NCI-H2081 treated with DMSO at 0.1 percent for 48 hours (cell line): ENCODE measurements at regions not wholly inside any gene's neighbourhood (a gene's known extent, or its start where the extent isn't known, plus 50 kb on each side); places are given as distances from the start of the nearest gene placed in this dataset.
A peak's percentile ranks its signal among the peaks of the same experiment; 100 is the strongest.

Source experiments
- DNase-seq: peaks from one replicate; lab custom pipeline; 2025; lab: John Stamatoyannopoulos, UW

DNA sequence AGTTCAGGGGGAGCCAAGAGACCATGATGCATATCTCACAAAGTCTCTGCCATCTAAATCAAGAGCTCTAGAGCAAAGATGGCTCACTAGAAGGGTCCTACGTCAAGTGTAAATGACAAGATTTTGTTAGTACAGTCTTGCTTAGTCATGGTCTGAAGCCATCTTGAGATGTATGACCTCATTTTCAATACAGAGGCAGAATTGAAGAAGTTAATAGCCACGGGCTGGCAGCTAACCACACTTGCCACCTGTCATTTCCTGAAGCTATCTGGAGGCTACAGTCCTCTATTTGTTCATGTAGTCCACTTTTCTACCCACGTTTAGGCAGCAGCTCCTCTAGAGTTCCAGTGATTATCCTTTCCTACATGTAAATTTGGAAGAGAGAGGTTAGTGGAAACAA is 231.7 kb upstream of the CDH12 start:
- DNase-seq: no peak

GRCh38 chr5:23072179-23072578 is 219.0 kb upstream of the CDH12 start:
- DNase-seq: no peak

GRCh38 chr5:23071682-23072081 is 218.5 kb upstream of the CDH12 start:
- DNase-seq: no peak

DNA sequence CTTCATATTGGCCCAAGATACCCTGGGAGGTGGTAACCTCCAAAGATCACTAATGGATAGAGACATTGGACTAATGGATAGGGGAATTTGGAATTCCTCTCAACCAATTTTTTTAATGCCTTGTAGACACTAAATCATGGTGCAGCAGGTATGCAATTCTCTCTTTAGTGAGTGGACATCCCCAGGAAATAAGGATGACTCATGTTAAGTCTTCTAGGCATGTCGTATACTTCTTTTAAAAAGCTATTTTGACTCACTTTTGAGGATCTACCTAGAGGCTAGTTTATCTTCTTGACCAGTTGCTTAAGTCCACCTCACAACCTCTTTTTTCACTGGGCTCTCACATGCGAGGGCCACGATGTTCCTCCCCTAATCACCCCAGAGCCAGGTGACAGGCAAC is 211.6 kb upstream of the CDH12 start:
- no peak for DNase-seq

GRCh38 chr5:23053846-23054245 is 200.7 kb upstream of the CDH12 start:
- no peak for DNase-seq

DNA sequence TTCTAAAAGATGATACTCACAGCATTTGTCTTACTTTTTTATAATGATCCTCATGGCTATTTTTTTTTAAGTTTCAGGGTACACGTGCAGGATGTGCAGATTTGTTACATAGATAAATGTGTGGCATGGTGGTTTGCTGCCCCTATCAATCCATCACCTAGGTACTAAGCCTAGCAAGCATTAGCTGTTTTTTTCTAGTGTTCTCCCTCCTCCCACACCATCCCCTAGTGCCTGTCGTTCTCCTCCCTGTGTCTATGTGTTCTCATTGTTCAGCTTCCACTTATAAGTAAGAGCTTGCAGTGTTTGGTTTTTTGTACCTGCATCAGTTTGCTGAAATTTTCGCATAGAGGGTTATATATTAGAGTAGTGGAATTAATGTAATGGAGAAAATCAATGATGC is 189.1 kb upstream of the CDH12 start:
- DNase-seq: no peak

GRCh38 chr5:23035555-23036090 is 182.5 kb upstream of the CDH12 start:
- no peak for DNase-seq

DNA sequence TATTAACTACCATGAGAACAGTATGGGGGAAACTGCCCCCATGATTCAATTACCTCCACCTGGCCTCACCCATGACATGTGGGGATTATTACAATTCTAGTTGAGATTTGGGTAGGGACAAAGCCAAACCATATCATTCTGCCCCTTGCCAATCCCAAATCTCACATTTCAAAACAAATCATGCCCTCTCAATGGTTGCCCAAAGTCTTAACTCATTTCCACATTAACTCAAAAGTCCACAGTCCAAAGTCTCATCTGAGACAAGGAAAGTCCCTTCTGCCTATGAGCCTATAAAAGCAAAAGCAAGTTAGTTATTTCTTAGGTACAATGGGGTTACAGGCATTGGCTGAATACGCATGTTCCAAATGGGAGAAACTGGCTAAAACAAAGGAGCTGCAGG is 180.7 kb upstream of the CDH12 start:
- DNase-seq: no peak

GRCh38 chr5:23029290-23029689 is 176.1 kb upstream of the CDH12 start:
- no peak for DNase-seq

DNA sequence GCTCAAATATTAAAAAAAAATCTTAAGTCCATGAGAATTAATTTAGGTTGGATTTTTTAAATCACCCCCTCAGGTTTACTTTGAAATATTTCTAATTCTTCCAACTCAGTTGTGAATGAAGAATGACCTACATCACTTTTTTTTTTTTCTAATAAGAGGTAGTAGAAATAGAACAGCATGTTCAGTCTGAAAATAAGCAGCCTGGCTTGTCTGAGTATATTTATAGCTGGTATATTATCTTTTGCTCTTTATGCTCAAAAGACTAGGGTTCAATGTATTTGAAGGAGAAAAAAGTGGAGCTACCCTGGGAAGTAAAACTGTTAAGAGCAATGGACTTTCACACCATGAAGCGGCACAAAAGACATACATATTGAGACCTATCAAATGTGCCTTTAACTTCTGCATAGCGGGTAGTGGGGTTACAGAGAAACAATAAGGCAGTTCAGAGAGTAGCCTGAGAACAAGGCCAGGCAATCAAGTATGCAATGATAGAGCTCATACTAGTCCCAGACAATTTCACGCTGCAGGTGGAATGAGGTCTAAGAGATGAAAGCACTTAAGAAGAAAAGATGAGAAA is 175.4 kb upstream of the CDH12 start:
- DNase-seq: no peak

DNA sequence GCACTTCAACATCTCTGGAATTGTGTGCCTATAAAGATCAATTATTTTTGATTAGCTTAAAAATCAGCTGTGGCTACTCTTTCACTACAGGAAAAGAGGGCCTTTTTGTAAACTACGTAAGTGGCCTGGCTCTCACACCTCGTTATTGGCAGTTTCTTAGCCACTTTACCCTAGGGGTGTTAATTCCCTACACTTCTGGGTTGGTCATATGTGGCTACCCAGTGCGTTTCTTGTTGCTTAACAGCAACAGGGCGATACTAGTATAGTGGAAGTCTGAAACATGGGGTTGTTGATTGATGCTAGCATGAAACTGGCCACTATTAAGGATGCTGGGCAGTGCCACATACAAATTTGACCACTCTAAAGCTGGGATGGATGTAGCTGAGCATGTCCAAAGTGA is 174.7 kb upstream of the CDH12 start:
- no peak for DNase-seq

GRCh38 chr5:23027331-23027730 is 174.2 kb upstream of the CDH12 start:
- no peak for DNase-seq

DNA sequence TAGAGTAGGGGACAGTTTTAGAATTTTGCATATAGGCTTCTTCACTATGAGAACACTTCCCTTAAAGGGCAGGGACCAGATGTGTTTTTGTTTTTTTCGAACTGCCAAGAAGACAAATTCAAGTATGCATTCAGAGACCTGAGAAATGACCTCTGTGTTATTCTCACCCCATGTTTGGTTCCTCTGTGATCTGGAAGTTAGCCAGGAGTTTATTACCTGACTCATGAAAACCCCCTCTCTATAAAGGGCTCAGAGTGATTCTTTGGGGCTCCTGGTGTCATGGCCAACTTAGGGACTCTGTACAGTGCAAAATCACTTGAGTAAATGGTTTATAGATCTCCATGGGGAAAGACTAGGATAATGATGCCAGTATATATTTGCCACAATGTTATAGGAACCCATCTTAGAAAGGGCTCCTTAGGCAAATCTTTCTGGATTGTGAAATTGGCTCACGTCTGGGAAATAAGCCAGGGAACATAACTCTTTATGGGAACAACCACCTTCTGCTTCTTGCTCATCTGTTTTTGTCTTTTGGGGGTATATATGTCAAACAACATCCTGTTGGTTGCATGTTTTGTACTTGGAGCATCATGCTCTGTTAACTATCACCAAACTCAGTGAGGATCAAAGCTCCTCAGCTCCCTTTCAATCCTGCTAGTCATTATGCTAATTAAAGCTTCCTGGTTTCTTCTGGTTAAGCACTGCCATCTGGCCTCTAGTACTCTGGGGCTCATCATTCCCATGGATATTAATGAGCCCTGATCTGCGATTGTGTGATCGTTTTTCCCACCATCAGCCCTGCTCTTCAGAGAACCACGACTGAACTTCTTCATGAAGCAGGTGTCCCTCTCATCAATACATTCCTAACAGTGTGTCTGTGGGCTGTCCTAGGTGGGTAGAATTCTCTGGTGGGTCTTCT is 173.4 kb upstream of the CDH12 start:
- no peak for DNase-seq

GRCh38 chr5:23025629-23026233 is 172.6 kb upstream of the CDH12 start:
- no peak for DNase-seq

- DNase-seq: no peak
Measured at GRCh38 chr5:23024470-23024869, 171.3 kb upstream of the CDH12 start.

DNA sequence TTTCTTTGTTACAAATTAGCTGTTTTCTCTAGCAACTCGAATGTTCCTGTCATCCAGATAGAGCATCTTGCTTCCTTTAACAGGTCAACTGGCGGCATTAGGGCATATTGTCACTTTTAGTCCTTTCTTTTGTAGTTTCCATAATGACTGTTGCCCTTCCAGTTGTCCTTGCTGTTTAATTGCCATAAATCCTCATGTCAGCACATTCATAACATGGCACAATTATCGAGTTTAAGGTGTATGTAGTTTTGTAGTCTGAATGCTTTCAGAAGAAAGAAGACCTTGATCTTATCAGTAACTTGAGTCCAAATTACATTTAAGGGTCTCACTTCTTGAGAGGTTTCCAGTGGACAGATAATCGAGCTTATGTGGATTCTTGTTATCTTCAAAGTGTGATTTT is 161.7 kb upstream of the CDH12 start:
- DNase-seq: no peak

DNA sequence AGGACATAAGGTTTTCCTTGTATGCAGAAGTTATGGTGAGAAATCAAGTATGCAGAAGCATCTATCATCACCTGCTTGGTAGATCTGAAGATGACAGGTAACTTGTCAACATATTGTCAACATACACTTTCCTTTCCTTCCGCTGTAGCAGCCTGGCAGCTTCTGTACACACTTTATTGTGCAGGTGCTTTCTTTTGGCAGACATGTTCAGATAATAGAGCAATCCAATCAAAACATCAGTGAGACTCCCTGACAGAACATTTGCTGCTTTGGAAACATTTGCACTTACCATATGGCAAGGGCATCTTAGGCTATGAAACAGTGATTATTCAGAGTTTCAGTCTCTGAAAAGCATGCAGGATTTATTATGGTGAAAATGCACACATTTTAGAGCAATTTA is 161.1 kb upstream of the CDH12 start:
- DNase-seq: peak; percentile 77

DNA sequence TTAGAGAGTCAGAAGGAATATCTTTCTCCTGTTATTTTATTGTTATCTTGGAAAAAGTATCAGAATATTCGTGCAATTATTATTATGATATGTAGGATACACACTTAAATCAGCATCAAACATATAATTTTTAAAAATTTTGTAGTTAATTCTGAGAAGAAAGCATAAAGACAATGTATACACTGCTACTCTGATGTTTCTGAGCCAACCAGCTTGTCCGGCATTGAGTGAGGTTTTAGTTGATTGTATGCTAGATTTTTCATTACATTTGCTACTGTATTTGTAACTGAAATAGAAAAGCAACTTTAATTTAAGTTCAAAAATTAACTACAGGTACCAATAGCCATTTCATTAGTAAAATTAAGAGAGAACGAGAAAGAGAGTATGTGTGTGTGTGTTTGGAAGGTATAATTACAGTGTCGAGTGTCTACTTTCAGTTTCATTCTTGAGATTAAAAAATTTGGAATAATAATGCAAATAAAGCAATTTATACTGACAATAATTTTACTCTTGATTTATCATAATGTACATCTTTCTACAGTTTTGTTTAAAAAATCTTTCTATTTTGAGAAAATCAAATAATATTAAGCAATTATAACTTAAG is 160.4 kb upstream of the CDH12 start:
- peak; percentile 42 for DNase-seq

- DNase-seq: peak; percentile 40
Measured at GRCh38 chr5:23012842-23013241, 159.7 kb upstream of the CDH12 start.

GRCh38 chr5:23007762-23008161 is 154.6 kb upstream of the CDH12 start:
- no peak for DNase-seq

GRCh38 chr5:23007236-23007635 is 154.1 kb upstream of the CDH12 start:
- no peak for DNase-seq

GRCh38 chr5:23001120-23001519 is 148.0 kb upstream of the CDH12 start:
- peak; percentile 88 for DNase-seq

DNA sequence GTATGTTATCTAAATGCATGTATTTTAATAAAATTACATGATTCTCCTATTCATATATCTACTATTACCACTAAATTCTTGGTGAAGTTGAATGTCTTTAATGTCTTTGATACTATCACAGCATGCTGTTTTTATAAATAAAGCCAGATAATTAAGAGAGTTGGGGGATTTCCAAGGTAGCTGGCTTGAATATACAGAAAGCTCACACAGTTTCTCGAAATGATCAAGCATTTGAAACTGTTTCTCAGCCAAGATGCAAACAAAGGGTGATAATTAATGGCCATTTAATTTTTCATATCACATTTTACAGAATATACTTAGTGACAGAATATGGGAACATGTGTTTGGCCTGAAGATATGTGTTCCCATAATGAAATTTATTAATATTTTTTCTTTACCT is 145.6 kb upstream of the CDH12 start:
- no peak for DNase-seq
